CD14-positive monocyte (primary cell): ENCODE measurements at regions not wholly inside any gene's neighbourhood (a gene's known extent, or its start where the extent isn't known, plus 50 kb on each side); places are given as distances from the start of the nearest gene placed in this dataset.

Experiments used
- DNase-seq, 3 donors: peaks; one replicate each; pipeline ENCODE4 v3.0.0-alpha.2; 2011 to 2022
- H2AFZ ChIP-seq: 2 replicates; pipeline ENCODE4 v1.6.0; 2012; ENCODE audit warnings: mild to moderate bottlenecking, low read depth, low read length, inconsistent platforms; ENCODE audit not compliant: insufficient read depth, poor library complexity, severe bottlenecking
- H3K27ac ChIP-seq, 2 donors: 1 replicate in 1 of 2; 2 replicates in 1 of 2; pipeline ENCODE4 v1.5.1; 2012 to 2013; ENCODE audit warnings: low read length in 2 of 2, control low read depth in 1 of 2, inconsistent platforms in 1 of 2, low read depth in 1 of 2, mild to moderate bottlenecking in 1 of 2
- H3K27me3 ChIP-seq, 2 donors: one replicate each; pipeline versions ENCODE4 v1.6.0 to v1.6.1; 2011 to 2013; ENCODE audit warnings: low read length in 2 of 2; ENCODE audit not compliant: control insufficient read depth in 2 of 2, insufficient read depth in 2 of 2
- H3K36me3 ChIP-seq, 2 donors: replicated peaks in 1 of 2; 1 replicate in 1 of 2; 2 replicates in 1 of 2; pipeline versions ENCODE4 v1.5.1 to v1.6.1; 2012 to 2013; ENCODE audit warnings: low read length in 2 of 2, control low read depth in 1 of 2, inconsistent platforms in 1 of 2, mild to moderate bottlenecking in 1 of 2; ENCODE audit not compliant: insufficient read depth in 2 of 2, control insufficient read depth in 1 of 2
- H3K4me1 ChIP-seq, 2 donors: 1 replicate in 1 of 2; 2 replicates in 1 of 2; pipeline versions ENCODE4 v1.5.1 to v1.6.1; 2012 to 2013; ENCODE audit warnings: low read length in 2 of 2, control low read depth in 1 of 2, inconsistent platforms in 1 of 2, mild to moderate bottlenecking in 1 of 2, moderate library complexity in 1 of 2; ENCODE audit not compliant: insufficient read depth in 2 of 2, control insufficient read depth in 1 of 2
- H3K4me2 ChIP-seq: replicated peaks from 2 replicates; pipeline ENCODE3; 2012; ENCODE audit warnings: low read length, moderate library complexity, mild to moderate bottlenecking; ENCODE audit not compliant: poor library complexity, severe bottlenecking; ENCODE audit errors: extremely low read depth
- H3K4me3 ChIP-seq, 3 experiments: fragments of 200-600 bp in 1 of 3; sonication (generic) in 1 of 3; replicated peaks in 1 of 3; 1 replicate in 2 of 3; 2 replicates in 1 of 3; pipeline ENCODE4 v1.5.1; 2011 to 2013; ENCODE audit warnings: low read length in 3 of 3, mild to moderate bottlenecking in 3 of 3, control low read depth in 2 of 3, low read depth in 2 of 3, inconsistent platforms in 1 of 3, moderate library complexity in 1 of 3
- H3K79me2 ChIP-seq: 2 replicates; pipeline ENCODE4 v1.6.0; 2012; ENCODE audit warnings: mild to moderate bottlenecking, control low read depth, inconsistent platforms, low read length, moderate library complexity; ENCODE audit not compliant: insufficient read depth
- H3K9ac ChIP-seq: 2 replicates; pipeline ENCODE4 v1.6.0; 2017; ENCODE audit warnings: low read length, mild to moderate bottlenecking; ENCODE audit not compliant: insufficient read depth, poor library complexity, severe bottlenecking
- H3K9me3 ChIP-seq, 2 donors: replicated peaks in 1 of 2; 1 replicate in 1 of 2; 2 replicates in 1 of 2; pipeline versions ENCODE4 v1.5.1 to v1.6.1; 2012 to 2013; ENCODE audit warnings: low read length in 2 of 2, control low read depth in 1 of 2; ENCODE audit not compliant: control insufficient read depth in 1 of 2, insufficient read depth in 1 of 2
- H4K20me1 ChIP-seq: 2 replicates; pipeline ENCODE4 v1.6.0; 2012; ENCODE audit warnings: mild to moderate bottlenecking, low read length, control low read depth, moderate library complexity; ENCODE audit not compliant: insufficient read depth
- H3K27ac Mint-ChIP-seq, 7 donors: one replicate each; pipeline ENCODE4 v1.8.0; 2020; ENCODE audit warnings: mild to moderate bottlenecking in 7 of 7, mixed read lengths in 7 of 7, moderate library complexity in 6 of 7, inconsistent platforms in 2 of 7
- H3K27me3 Mint-ChIP-seq, 3 donors: one replicate each; pipeline ENCODE4 v1.8.0; 2021 to 2022; ENCODE audit warnings: low read depth in 3 of 3, mild to moderate bottlenecking in 3 of 3, mixed read lengths in 3 of 3, moderate library complexity in 3 of 3, inconsistent platforms in 1 of 3
- H3K36me3 Mint-ChIP-seq, 2 donors: one replicate each; pipeline ENCODE4 v1.8.0; 2020; ENCODE audit warnings: mixed read lengths in 2 of 2, inconsistent platforms in 1 of 2, mild to moderate bottlenecking in 1 of 2
- H3K4me1 Mint-ChIP-seq: one replicate; pipeline ENCODE4 v1.8.0; 2020; ENCODE audit warnings: mild to moderate bottlenecking, mixed read lengths
- H3K4me3 Mint-ChIP-seq, 2 donors: one replicate each; pipeline ENCODE4 v1.8.0; 2020; ENCODE audit warnings: mild to moderate bottlenecking in 2 of 2, mixed read lengths in 2 of 2, moderate library complexity in 1 of 2
- H3K9me3 Mint-ChIP-seq, 7 donors: one replicate each; pipeline ENCODE4 v1.8.0; 2020 to 2022; ENCODE audit warnings: mixed read lengths in 7 of 7, mild to moderate bottlenecking in 6 of 7, moderate library complexity in 6 of 7, inconsistent platforms in 2 of 7
- WGBS: methylation state at CpG from one replicate; pipeline ENCODE4 v1.1.5; 2013; ENCODE audit warnings: missing lambda C conversion rate; ENCODE audit not compliant: insufficient coverage; 5-methylcytosine and 5-hydroxymethylcytosine counted together
- intact Hi-C, 2 donors: fragments of 100-400 bp; cut with micrococcal nuclease; formaldehyde crosslinking; loops; one replicate each; pipeline versions ENCODE4 v1.15.0 to v1.15.1; 2023
- TF ChIP-seq, protein P1 (sequence below): fragments of 200-600 bp; IDR thresholded peaks from one replicate; pipeline ENCODE4 v1.8.0; 2022; ENCODE audit warnings: antibody characterized with exemption, mild to moderate bottlenecking

DNA sequence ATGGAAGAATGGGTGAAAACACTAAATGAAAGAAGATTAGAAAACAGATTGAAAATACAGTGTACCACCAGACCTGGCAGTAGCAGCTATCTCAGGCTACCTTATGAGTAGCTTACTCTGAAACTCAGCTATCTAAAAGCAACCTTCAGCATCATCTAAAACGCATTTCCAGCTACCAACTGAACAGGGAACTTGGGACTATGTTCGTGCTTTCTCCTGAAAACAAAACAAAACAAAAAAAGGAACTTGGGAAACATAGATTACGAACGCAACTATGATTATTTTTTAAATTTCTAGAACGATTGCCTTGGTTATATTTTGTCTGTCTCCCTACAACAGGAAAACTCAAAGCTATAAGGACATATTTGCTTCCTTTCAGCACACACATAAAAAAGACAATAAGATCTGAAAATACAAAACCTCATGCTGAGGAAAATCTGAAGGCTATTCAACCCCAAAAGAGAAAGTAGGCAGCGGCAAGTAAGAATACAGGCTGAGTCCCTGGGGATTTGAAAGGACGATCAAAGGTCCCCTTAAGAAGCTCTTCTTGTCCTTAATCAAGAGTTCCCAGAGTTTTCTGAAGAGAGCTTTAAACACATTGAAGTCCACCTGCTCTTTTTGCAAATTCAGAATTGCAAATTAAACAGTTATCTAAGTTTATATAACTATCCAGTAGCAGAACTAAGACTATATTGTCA lies 53.4 kb downstream of the OR2K2 start:
- peaks cover 2 to 4% (median 3%) of the 10 kb centered on the region in 3 donors for H3K27me3 Mint-ChIP-seq
- intact Hi-C loops: no loop called here
- Histone ChIP-seq H3K79me2 (no peaks in the 10 kb centered on the region), H3K9ac (peak overlapping the region; percentile 27), H3K27ac (peak overlapping the region in 1 of 2 donors; percentile 65), H3K36me3 (no peaks in the 10 kb centered on the region), H3K27me3 (peaks cover 0 to 3% of the 10 kb centered on the region in 2 donors), H4K20me1 (no peaks in the 10 kb centered on the region), H3K4me2 (peak overlapping the region; percentile 68), H3K4me3 (peak overlapping the region; percentile 43 to 93 (median 71)), H2AFZ (peak overlapping the region; percentile 64), H3K9me3 (no peaks in the 10 kb centered on the region), H3K4me1 (peaks cover 4 to 6% of the 10 kb centered on the region in 2 donors)
- peak overlapping the region; percentile 79 to 96 for H3K4me3 Mint-ChIP-seq
- peaks cover 15% of the 10 kb centered on the region for H3K4me1 Mint-ChIP-seq
- no peaks in the 10 kb centered on the region for H3K36me3 Mint-ChIP-seq
- 20% methylated on average over 3 of the region's 7 CpGs for WGBS
- TF ChIP-seq, protein P1, sequence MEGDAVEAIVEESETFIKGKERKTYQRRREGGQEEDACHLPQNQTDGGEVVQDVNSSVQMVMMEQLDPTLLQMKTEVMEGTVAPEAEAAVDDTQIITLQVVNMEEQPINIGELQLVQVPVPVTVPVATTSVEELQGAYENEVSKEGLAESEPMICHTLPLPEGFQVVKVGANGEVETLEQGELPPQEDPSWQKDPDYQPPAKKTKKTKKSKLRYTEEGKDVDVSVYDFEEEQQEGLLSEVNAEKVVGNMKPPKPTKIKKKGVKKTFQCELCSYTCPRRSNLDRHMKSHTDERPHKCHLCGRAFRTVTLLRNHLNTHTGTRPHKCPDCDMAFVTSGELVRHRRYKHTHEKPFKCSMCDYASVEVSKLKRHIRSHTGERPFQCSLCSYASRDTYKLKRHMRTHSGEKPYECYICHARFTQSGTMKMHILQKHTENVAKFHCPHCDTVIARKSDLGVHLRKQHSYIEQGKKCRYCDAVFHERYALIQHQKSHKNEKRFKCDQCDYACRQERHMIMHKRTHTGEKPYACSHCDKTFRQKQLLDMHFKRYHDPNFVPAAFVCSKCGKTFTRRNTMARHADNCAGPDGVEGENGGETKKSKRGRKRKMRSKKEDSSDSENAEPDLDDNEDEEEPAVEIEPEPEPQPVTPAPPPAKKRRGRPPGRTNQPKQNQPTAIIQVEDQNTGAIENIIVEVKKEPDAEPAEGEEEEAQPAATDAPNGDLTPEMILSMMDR: no peak
- peak in 1 of 3 donors; percentile 17 for DNase-seq
- peak overlapping the region in 6 of 7 donors; percentile 55 to 94 (median 80) for H3K27ac Mint-ChIP-seq
- peaks cover 0 to 2% (median 0%) of the 10 kb centered on the region in 7 donors for H3K9me3 Mint-ChIP-seq

DNA sequence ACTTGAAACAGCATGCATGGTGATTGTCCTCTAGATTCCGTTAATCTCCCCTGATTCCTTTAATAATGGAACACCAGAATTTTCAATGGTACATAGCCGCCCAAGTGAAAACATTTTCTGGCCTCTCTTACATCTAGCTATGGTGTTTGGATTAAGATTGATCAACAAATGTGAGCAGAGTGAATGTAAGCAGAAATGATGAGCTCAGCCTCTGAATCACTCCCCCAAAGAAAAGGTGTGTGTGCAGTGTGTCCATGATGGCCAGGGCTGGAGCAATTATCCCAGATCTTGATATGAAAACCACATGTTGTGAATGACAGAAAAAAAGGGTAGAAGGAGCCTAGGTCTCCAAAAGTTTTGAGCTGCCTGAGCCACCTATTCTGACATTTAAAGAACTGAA lies 55.3 kb downstream of the OR2K2 start:
- Mint-ChIP-seq H3K4me3 (no peak overlapping the region), H3K4me1 (peaks cover 15% of the 10 kb centered on the region), H3K27ac (no peak overlapping the region), H3K9me3 (peaks cover 0 to 1% (median 0%) of the 10 kb centered on the region in 7 donors), H3K27me3 (peaks cover 2 to 4% (median 3%) of the 10 kb centered on the region in 3 donors), H3K36me3 (no peaks in the 10 kb centered on the region)
- Histone ChIP-seq H3K27ac (no peak overlapping the region), H3K4me3 (no peak overlapping the region), H4K20me1 (no peaks in the 10 kb centered on the region), H3K9ac (no peak overlapping the region), H2AFZ (no peak overlapping the region), H3K79me2 (no peaks in the 10 kb centered on the region), H3K27me3 (peaks cover 0 to 3% of the 10 kb centered on the region in 2 donors), H3K9me3 (no peaks in the 10 kb centered on the region), H3K4me2 (no peak overlapping the region), H3K4me1 (peaks cover 4 to 6% of the 10 kb centered on the region in 2 donors), H3K36me3 (no peaks in the 10 kb centered on the region)
- WGBS: no CpG with 5 or more reads among the region's 2 CpGs
- TF ChIP-seq, protein P1: no peak
- DNase-seq: no peak
- intact Hi-C loops: no loop called here
